Superior temporal gyrus (tissue), 1 donor: ENCODE measurements at regions not wholly inside any gene's neighbourhood (a gene's known extent, or its start where the extent isn't known, plus 50 kb on each side); places are given as distances from the start of the nearest gene placed in this dataset.

ENCODE experiments used
- DNase-seq: peaks from one replicate; pipeline ENCODE4 v3.0.0-alpha.2; 2016; ENCODE audit errors: extremely low spot score

DNA sequence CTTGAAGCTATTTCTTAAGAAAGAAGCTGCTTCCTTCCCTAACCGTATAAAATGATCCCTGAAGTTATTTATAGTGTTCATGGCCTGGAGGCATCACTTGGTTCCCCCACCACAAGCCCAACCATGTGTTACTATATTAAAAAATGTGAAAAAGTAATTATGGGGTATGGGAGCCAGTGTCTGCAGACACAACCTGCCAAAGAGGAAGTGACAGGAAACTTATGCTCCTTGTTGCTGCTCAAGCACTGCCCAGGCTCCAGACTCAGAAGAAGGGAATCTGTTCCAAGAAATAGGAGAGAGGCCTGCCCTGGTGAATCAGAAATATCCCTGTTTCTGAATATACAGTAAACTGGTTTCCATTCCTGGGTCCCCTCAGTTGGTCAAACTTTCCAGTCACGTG lies 217.2 kb upstream of the BMP4 start:
- DNase-seq, result no peak

DNA sequence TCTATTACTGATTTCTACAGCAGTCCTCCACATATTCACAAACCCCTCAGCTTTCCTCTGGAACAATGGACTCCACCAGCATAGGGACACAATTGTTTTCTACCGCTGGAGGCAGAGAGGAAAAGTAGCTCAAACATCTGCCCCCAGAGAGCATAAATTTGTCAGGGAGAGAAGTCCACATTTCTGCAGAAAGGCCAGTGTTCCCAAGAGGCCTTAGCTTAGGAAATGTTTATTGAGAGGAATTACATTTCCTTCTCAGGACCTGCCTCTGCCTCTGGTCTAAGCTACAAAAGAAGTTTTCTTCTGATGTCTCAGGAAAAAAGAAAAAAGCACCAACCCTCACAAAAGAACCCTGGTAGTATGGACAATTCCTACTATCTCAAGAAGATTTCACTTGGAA lies 217.8 kb upstream of the BMP4 start:
- no peak for DNase-seq

DNA sequence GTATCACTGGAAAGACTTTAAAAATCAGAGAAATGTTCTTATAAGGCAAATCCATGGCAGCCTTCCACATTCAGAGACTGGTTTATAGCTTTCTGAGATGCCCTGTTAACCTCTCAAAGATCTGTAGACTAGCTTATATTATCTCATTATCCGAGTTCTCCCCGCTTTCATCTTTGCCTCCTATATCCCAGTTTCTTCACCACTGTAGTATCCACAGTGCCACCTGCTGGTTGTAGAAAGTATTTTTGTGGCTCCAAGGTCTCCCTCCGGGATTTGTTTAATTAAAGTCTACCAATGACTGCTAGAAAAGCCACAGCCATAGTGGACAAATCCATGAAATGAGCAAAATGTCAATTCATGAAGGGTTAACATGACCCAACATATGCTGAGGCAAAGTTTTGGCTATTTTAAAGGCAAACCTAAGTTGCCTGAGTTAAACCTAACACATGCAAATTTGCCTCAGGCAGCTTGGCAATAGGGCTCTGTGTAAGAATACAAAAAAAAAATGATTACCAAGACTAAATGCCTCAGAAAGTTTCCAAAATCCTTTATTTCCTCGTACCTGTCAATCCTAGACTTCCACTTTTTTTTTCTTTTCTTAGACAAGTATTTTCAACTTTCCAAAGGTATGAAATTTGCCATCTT lies 218.8 kb upstream of the BMP4 start:
- peak; percentile 95 for DNase-seq

DNA sequence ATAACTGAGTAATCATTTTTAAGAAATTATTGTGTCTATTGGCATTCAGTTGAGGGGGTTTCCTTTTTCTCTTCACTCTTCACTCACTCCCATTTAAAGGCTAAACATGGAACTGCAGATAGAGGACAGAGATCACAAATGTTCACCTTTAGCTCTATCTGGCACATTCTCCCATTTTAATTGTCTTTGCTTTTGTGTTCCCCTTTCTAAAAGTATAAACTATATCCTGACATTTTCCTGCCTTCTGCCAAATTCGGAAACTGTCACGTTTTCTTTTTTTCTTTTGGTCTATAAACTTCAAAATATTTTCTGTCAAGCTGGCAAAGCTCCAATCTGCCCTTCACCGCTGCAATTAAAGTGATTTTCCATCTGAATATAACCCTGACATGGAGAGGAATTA lies 219.8 kb upstream of the CDKN3 start:
- DNase-seq, result no peak

DNA sequence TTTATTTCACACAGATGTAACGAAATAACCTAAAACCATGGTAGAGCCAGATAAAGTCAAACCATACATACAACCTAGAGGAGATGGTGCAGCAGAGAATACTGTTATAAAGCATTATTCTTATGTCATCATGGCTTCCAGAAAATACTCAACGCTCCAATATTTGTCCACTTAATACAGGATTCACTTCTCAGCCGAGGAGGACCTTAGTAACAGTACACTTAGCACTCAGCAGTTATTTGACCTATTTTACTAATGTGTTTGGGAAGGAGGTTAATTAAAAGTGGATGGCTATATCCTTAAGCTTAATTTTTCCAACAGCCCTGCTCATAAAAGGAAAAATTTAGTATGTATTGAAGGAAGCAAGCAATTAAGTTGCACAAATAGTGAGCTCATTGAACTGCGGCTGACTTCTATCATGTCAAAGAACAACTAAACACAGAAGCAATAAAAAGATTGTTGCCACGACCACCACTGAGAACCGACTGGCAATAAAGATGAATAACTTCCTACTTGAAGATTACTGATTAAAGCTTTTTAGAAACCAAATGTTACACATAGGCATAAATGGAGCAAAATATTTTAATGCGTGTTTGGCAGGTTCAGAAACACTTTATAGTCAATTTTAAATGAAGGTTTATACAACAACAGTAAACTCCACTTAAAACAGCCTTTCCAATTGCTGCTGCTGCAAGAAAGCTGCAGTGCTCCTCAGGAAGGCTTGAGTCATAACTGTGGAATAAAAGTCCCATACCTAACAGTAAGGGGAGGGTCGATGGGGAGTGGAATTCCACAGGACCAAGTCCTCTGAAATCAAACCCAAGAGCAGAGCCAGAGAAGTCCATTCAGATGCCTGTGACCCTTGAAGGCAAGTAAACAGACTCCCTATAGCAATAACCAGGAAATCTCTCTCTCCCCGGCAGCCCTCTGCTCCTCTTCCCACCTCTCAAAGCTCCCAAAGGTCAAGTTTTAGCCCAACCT lies 218.9 kb upstream of the CDKN3 start:
- no peak for DNase-seq

DNA sequence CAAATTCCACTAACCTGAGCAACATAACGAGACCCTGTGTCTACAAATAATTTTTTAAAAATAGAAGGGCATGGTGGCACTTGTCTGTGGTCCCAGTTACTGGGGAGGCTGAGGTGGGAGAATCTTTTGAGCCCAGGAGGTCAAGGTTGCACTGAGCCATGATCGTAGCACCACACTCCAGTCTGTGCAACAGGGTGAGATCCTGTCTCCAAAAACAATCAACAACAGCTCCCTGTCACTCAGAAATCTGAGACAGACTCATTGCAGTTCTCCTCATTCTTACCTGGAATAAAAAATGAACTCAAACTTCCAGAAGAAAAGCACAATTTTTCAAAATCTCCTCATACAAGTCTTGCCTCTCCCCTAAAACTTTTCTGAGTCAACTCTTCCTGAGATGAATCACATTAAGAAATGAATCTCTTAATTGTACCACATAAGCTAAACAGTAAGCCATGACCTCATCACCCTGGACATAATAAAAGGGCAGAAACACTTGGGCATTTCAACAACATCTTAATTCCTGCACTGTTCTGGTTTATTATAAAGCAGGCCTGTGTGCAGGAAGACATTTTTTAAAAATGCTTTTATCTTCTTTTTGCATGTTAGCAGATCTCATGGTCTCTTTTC lies 214.3 kb upstream of the CDKN3 start:
- DNase-seq, result no peak

DNA sequence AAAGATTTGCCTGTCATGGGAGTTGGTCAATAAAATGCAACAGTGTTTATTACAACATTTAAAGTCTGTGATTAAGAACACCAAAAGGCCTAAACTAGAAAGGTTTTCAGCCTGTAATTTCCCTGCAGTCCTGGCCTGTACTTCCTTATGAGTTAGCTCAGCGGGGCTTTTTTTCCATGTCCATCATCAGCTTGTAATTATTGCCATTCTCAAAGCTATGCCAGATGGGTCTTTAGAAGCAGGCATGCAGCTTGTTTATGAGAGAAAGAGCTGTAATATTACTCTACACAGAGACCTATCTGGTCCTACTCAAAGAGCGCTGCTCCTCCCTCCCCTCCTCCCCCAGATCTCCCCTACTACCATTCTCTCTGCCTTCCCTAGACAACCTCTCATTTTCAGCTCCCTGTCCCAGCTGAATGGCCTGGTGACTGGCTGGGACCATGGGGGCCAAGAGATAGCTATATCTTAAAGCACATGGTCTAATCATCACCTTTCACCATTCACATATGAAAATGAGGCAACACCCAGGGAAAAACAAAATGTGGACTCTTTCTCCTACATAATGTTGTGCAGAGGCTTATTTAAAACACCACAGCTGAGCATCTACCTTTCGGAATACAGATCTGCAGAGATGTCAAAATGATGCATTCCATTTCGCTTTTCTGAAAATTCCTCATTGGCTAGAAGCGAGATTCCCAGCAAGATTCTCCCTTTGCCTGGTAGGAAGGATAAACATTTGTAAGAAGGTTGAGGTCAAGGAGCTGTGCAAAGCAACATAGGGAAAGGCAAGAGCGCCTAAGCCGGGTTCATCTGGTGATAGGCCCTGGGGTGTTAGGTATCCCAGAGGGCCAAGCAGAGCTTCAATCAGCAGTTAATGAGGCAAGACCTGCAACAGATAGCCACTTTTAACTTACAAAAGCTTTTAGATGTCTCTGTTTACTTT lies 209.7 kb upstream of the CDKN3 start:
- no peak for DNase-seq

DNA sequence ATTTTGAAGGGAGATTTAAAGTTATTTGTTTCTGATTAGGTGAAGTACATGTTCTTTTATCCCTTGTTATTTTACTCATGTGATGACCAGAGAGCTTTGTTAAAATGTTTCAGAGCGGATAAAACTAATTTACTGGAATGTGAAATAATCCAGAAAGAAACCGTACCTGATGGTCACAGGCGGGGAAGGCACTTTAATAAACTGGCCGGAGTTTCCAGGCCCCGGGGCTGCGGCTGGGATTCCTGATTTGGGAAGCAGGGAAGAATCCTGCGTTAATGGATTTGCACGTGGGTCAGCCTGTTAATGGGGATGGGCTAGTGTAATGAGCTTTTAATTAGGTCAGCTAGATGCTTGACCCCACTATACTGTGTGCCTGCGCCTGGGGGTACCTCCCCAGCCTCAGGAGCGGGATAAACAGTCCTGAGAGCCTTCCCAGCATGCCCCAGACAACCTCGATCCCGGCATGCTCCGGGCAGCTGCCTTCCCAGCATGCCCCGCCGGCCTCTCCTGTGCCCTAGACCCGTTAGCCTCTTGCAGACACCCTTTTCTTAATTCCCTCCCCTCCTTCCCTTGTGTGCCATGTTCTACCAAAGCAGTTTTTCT lies 208.6 kb upstream of the CDKN3 start:
- no peak for DNase-seq

DNA sequence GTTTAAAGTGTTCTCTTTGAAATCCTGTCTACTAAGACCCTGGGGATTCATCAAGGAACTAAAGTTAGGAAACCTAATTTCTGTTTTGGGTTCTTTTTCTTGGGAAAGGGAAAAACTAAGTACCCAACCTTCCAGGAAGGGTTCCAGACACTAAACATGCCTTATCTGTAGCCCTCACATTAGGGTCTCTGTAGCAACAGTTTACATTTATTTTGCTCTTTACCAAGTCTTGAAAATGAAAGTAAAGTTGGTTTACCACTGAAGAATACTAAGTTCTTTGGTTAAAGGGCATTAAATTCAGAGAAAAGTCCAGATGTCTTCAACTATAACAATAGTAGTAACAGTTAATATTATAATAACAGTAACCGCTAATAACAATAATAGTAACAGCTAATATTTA lies 207.5 kb upstream of the CDKN3 start:
- DNase-seq, result no peak

DNA sequence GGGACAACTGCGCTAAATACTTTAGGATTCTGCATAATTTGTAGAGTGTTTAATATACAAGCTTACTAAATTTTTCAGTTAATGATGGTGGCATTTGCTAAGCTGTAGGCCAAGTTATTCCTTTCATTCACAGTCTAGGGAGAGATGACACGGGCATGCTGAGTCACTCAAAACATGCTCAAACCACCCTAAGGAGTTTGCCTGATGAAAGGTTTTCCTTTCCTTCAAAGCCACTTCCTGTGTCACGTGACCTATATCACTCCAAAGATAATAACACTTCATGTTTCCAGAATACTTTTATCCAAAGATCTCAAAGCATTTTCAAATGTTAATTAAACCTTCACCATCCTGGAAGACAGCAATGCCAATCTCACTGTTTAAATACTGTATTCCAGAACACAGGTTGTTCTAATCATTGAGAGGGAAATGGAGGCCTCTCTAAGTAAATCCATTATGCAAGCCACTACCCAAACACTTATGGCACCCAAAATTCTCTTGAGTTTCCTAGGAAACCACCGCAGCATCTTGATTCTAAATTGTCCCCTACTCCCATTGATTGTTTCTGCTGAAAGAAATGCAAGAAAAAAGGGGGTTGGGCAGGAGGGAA lies 207.0 kb upstream of the CDKN3 start:
- DNase-seq, result no peak

DNA sequence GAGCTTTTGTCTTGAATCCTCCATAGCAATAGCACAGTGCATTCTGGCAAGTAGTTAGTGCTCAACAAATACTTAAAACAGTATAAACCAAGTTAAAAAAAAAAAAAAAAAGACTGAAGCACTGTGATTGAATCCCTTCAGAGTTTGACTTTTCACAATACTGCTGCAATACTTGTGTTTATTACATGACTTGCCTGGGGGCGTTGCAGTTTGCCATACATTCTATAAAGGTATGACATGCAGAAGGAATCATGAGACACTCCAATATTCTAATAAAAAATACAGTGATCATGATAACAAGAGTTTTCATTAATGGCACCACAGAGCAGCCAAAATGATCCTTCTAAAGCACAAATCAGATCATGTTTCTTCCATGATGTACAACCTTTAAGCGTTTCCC lies 205.0 kb upstream of the CDKN3 start:
- no peak for DNase-seq

DNA sequence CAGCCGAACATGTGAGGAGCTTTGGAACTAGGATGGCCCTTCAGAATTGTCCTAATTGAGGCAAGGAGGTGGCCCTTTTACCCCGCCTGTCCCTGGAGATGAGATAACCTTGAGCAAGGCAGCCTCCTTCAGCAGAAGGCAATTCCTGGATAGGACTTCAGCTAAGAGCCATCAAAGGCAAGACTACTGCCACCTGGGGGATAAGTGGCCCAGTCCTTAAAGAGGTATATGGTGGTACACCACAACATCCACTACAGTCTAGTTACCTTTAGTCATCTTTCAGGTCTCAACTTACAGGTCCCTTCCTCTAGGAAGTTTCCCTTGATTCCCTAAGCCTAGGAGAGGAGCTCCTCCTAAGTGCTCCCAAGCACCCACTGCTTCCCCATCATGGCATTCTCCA lies 204.2 kb upstream of the CDKN3 start:
- DNase-seq, result no peak

DNA sequence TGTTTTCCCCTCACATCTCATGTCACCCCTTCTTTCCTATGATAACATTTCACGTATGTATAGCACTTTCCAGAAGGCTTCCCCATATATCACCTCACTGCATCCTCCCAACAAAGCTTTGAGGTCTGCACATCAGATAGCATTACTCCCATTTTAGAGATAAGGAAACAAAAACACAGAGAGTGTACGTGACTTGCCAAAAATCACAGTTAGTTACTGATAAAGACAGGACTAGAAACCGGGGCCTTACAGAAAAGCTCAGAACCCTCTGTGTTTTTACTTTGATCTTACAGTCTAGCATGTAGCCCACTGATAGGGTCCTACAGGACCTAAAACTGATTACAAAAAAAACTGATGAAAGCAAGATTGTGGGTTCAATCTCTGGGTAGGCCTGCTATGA lies 202.9 kb upstream of the CDKN3 start:
- DNase-seq, result no peak

DNA sequence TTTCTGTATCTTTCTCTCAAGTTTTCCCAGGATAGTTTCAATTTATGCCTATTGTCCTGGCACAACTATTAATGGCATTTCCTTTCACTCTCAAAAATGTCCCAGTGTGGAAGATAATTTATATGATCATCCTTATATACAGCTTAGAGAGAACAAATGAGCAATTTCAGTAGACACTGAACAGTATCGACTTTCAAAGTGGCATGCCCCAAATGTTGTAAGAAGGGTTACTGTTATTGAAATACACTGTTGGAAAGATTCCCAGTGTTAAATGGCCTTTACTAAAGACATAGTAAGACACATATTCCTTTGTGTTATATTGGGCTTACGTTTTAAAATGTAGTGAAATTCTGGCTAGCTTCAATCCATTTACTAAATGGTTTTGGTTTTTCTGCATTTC lies 202.3 kb upstream of the CDKN3 start:
- DNase-seq, result no peak

DNA sequence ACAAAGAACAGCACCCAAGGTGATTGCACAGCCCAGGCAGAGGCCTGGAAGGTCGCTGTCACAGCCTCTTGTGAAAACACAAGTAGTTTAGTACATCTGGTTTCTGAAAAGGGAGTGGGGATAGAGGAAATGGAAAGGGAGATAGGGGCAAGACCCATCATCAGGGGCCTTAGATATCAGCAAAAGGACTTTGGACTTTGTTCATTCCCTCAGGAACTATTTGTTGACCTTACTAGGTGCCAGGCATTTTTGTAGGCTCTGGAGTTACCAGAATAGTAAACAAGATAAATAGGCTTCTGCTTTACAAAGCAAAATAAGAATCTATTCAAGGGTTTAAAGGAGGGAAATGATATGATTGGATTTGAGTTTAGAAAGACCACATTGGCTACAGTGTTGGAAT lies 199.4 kb upstream of the CDKN3 start:
- DNase-seq, result no peak

DNA sequence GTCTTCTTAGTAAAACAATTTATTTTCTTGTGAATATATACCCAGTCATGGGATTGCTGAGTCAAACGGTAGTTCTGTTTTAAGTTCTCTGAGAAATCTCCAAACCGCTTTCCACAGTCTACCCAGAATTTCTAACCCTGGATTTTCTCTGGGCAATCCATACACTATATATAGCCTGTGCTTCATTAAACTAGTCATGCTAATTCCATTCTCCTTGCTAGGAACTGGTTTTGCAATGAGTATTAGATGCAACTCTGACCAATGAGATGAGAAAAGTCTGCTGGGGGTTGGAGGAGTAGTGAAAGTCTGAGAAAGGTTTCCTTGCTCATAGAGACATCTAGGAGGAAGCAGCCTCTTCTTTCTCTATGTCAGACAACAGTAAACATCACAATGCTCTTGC lies 196.1 kb upstream of the CDKN3 start:
- DNase-seq, result no peak

DNA sequence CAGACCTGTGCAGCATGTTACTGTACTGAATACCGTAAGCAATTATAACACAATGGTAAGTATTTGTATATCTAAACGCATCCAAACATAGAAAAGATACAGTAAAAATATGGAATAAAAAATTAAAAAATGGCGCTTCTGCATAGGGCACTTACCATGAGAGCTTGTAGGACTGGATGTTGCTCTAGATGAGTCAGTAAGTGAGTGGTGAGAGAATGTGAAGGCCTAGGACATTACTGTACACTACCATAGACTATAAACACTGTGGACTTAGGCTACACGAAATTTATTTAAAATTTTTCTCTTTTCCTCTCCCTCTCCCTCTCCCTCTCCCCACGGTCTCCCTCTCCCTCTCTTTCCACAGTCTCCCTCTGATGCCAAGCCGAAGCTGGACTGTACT lies 194.5 kb upstream of the CDKN3 start:
- no peak for DNase-seq

DNA sequence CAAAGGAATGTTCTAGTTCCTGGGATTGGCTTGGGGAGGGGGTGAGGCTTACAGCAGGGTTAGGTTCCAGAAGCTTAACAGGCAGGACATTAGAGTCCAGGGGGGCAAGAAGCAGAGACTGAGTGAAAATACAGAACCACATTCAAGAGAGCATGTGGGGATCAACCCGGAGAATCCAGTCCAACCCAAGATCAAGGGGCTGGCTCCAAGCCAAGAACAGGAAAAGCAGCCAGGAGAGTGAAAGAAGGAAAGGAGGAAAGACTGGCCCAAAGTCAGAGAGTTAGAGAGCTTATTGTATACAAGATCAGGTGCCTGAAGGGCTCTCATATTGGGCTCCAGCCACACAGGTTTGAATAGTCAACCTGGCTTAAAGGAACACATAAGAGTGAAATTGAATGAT lies 190.3 kb upstream of the CDKN3 start:
- no peak for DNase-seq

DNA sequence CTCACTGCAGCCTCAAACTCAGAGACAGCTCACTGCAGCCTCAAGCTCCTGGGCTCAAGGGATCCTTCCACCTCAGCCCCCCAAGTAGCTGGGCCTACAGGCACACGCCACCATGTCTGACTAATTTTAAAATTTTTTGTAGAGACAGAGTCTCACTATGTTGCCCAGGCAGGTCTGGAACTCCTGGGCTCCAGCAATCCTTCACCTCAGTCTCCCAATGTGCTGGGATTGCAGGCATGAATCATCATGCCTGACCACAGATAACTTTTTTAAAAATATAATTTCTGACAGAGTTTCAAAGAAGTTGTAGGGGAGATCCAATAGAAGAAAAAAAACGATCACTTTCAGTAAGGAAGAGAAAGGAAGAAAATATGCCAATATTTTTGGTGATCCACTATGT lies 189.7 kb upstream of the CDKN3 start:
- DNase-seq, result no peak

DNA sequence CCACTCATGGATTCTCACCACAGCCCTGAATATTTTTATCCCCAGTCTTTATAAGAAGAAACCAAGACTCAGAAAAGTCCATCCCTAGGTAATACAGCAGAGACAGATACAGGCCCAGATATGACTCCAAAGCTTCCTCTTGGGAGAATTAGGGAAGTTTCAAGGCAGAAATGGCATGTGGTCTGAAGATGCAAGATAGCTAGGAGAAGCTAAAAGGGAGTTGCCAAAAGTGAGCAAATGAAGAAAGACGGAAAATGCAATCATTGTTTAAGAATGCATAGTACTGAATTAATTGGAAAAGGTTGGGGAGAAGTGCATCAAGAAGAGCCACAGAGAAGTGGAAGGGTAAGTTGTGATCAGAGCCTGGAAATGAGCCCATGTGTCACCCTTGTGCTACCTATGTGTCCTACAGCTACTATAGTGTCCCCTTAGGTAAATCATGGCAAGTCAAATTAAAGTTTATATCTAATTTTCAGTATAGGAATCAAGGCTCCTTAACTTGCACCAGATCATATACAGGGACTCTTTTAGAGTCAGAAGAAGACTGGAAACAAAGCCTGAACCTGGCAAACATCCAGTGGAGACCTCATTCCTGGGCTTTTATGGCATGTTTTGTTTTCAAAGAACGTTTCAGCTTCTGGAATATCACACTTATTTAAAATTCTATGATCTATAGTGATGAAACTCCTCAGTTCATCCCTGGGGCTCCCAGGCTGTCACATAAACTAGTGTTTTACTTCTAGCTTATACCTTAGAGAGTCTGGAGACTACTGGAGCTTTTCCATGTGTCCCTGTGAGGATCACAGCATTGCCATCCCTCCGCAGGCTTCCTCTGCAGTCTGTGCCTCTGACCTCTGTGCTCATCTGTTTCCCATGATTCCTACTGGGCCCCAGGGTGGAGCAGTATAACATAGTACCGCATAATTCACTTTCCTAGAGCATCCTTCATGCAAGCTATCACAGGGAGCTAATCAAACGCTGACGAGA lies 189.0 kb upstream of the CDKN3 start:
- no peak for DNase-seq
